Osteocyte (in vitro differentiated cells): ENCODE measurements at regions not wholly inside any gene's neighbourhood (a gene's known extent, or its start where the extent isn't known, plus 50 kb on each side); places are given as distances from the start of the nearest gene placed in this dataset.

Experiments used
- DNase-seq: peaks from one replicate; pipeline ENCODE4 v3.0.0; 2021; ENCODE audit warnings: mixed read lengths; ENCODE audit not compliant: unreplicated experiment; ENCODE audit errors: extremely low spot score
- H3K27ac Mint-ChIP-seq: one replicate; pipeline ENCODE4 v1.8.0; 2021; ENCODE audit warnings: mild to moderate bottlenecking, mixed read lengths; ENCODE audit not compliant: unreplicated experiment
- H3K27me3 Mint-ChIP-seq: one replicate; pipeline ENCODE4 v1.8.0; 2021; ENCODE audit warnings: mixed read lengths; ENCODE audit not compliant: unreplicated experiment
- H3K36me3 Mint-ChIP-seq: one replicate; pipeline ENCODE4 v1.8.0; 2021; ENCODE audit warnings: mixed read lengths; ENCODE audit not compliant: unreplicated experiment
- H3K4me1 Mint-ChIP-seq: one replicate; pipeline ENCODE4 v1.8.0; 2021; ENCODE audit warnings: mixed read lengths; ENCODE audit not compliant: unreplicated experiment
- H3K4me3 Mint-ChIP-seq: one replicate; pipeline ENCODE4 v1.8.0; 2021; ENCODE audit warnings: mild to moderate bottlenecking, moderate library complexity, mixed read lengths; ENCODE audit not compliant: unreplicated experiment
- H3K9me3 Mint-ChIP-seq: one replicate; pipeline ENCODE4 v1.8.0; 2021; ENCODE audit warnings: mixed read lengths; ENCODE audit not compliant: unreplicated experiment
- TF ChIP-seq, protein P1 (sequence below): fragments of 200-600 bp; sonication (generic); IDR thresholded peaks from 2 replicates; pipeline ENCODE4 v1.5.0; 2021; ENCODE audit warnings: antibody characterized with exemption, mild to moderate bottlenecking, moderate library complexity

DNA sequence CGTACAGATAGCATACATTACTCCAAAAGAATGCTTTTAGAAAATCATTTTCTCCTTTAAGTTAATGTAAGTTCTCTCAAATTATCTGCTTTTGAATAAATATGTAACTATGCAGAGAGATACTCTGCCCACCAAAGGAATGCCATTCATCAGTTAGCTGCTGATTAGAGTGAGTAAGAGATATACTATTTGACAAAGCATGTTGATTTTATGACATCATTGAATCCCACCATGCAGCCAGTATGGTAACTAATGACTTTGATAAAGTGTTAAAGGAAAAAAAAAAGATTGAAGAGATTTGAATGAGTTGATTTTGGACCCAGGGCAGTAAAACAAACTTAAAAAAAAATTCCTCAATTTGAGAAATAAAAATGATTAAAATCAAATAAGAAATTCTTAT, 521.5 kb downstream of the SLITRK6 start:
- H3K9me3 Mint-ChIP-seq = peaks cover 13% of the 10 kb centered on the region
- H3K27me3 Mint-ChIP-seq = no peaks in the 10 kb centered on the region
- peak overlapping the region; percentile 70 for H3K27ac Mint-ChIP-seq
- H3K4me1 Mint-ChIP-seq = peaks cover 40% of the 10 kb centered on the region
- DNase-seq = no peak
- H3K4me3 Mint-ChIP-seq = no peak overlapping the region
- TF ChIP-seq, protein P1, sequence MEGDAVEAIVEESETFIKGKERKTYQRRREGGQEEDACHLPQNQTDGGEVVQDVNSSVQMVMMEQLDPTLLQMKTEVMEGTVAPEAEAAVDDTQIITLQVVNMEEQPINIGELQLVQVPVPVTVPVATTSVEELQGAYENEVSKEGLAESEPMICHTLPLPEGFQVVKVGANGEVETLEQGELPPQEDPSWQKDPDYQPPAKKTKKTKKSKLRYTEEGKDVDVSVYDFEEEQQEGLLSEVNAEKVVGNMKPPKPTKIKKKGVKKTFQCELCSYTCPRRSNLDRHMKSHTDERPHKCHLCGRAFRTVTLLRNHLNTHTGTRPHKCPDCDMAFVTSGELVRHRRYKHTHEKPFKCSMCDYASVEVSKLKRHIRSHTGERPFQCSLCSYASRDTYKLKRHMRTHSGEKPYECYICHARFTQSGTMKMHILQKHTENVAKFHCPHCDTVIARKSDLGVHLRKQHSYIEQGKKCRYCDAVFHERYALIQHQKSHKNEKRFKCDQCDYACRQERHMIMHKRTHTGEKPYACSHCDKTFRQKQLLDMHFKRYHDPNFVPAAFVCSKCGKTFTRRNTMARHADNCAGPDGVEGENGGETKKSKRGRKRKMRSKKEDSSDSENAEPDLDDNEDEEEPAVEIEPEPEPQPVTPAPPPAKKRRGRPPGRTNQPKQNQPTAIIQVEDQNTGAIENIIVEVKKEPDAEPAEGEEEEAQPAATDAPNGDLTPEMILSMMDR = no peak
- H3K36me3 Mint-ChIP-seq = peaks cover 2% of the 10 kb centered on the region

DNA sequence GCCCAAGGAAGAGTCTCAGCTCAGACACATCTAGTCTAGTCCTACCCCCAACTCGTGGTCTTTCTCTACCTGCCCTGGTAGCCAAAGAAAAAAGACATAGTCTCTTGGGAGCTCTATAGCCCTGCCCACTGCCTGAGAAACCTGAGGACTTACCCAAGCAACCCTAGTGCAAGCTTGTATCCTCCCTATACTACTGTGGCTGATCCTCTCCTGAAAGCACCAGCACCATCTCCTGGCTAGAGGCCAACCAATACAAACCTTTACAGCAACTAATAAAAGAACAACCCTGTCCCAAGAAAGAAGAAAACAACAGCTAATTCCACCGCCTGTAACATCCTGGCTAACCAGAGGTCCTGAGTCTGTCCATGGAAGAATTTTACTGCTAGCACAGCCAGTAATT, 532.4 kb downstream of the SLITRK6 start:
- no peak overlapping the region for H3K4me3 Mint-ChIP-seq
- H3K27me3 Mint-ChIP-seq = no peaks in the 10 kb centered on the region
- H3K36me3 Mint-ChIP-seq = peaks cover 6% of the 10 kb centered on the region
- no peak for DNase-seq
- H3K27ac Mint-ChIP-seq = peak overlapping the region; percentile 39
- peaks cover 13% of the 10 kb centered on the region for H3K9me3 Mint-ChIP-seq
- H3K4me1 Mint-ChIP-seq = peaks cover 33% of the 10 kb centered on the region
- TF ChIP-seq, protein P1 = no peak

DNA sequence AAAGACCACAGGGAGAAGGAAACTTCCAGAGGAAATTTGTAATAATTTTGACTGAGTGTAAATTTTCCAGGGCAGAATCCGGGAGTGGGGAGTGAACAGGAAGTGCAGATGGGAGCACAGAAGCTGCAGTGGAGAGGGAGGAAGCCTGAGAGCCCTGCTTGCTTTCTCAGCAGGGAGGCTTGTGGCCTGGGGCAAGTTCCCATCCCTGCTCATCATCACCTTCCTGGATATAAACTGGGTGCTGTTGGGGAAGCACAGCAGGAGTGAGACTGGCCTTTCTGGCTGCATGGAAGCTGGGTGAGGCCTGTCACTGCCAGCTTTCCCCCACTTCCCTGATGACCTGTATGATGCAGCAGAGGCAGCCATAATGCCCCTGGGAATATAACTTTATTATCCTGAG, 532.9 kb downstream of the SLITRK6 start:
- Mint-ChIP-seq H3K9me3 (peaks cover 8% of the 10 kb centered on the region), H3K27me3 (no peaks in the 10 kb centered on the region), H3K36me3 (peaks cover 1% of the 10 kb centered on the region), H3K27ac (peak overlapping the region; percentile 39), H3K4me3 (no peak overlapping the region), H3K4me1 (peaks cover 37% of the 10 kb centered on the region)
- DNase-seq = no peak
- TF ChIP-seq, protein P1 = no peak

- Mint-ChIP-seq H3K36me3 (no peaks in the 10 kb centered on the region), H3K27me3 (no peaks in the 10 kb centered on the region), H3K4me1 (peaks cover 40% of the 10 kb centered on the region), H3K9me3 (peaks cover 6% of the 10 kb centered on the region), H3K27ac (no peak overlapping the region), H3K4me3 (no peak overlapping the region)
- TF ChIP-seq, protein P1 = no peak
- DNase-seq = no peak
Measured at GRCh38 chr13:85265296-85265695, 533.9 kb downstream of the SLITRK6 start.

- no peak overlapping the region for H3K27ac Mint-ChIP-seq
- no peaks in the 10 kb centered on the region for H3K27me3 Mint-ChIP-seq
- no peak overlapping the region for H3K4me3 Mint-ChIP-seq
- DNase-seq = no peak
- peaks cover 40% of the 10 kb centered on the region for H3K4me1 Mint-ChIP-seq
- TF ChIP-seq, protein P1 = no peak
- H3K36me3 Mint-ChIP-seq = no peaks in the 10 kb centered on the region
- H3K9me3 Mint-ChIP-seq = no peaks in the 10 kb centered on the region
Measured at GRCh38 chr13:85262499-85262898, 536.7 kb downstream of the SLITRK6 start.
